ENCODE measurements at regions not wholly inside any gene's neighbourhood (a gene's known extent, or its start where the extent isn't known, plus 50 kb on each side); places are given as distances from the start of the nearest gene placed in this dataset.

- Histone ChIP-seq H3K27ac (no peak overlapping the region), H3K4me2 (no peak overlapping the region), H3K9me2 (replicated peaks; ENCODE audit: insufficient read depth) (no peaks in the 10 kb centered on the region), H3K4me3 (no peak overlapping the region), H3K9me3 (ENCODE audit: low read depth) (no peaks in the 10 kb centered on the region), H3K79me2 (no peaks in the 10 kb centered on the region), H4K20me1 (ENCODE audit: insufficient read depth, poor library complexity, severe bottlenecking) (no peaks in the 10 kb centered on the region), H3K36me3 (replicated peaks; ENCODE audit: insufficient read depth, low read depth) (no peaks in the 10 kb centered on the region), H3K4me1 (ENCODE audit: insufficient read depth) (no peaks in the 10 kb centered on the region), H2AFZ (no peak overlapping the region), H3K27me3 (no peaks in the 10 kb centered on the region)
- 84% methylated on average over 1 of the region's 1 CpG for WGBS (ENCODE audit: low lambda C conversion rate, missing lambda C conversion rate)
- TF ChIP-seq, protein P1, sequence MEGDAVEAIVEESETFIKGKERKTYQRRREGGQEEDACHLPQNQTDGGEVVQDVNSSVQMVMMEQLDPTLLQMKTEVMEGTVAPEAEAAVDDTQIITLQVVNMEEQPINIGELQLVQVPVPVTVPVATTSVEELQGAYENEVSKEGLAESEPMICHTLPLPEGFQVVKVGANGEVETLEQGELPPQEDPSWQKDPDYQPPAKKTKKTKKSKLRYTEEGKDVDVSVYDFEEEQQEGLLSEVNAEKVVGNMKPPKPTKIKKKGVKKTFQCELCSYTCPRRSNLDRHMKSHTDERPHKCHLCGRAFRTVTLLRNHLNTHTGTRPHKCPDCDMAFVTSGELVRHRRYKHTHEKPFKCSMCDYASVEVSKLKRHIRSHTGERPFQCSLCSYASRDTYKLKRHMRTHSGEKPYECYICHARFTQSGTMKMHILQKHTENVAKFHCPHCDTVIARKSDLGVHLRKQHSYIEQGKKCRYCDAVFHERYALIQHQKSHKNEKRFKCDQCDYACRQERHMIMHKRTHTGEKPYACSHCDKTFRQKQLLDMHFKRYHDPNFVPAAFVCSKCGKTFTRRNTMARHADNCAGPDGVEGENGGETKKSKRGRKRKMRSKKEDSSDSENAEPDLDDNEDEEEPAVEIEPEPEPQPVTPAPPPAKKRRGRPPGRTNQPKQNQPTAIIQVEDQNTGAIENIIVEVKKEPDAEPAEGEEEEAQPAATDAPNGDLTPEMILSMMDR (IDR thresholded peaks at IDR 0.05; ENCODE audit: poor library complexity), result no peak
- no peak for TF ChIP-seq EZH2 (IDR thresholded peaks at IDR 0.05; ENCODE audit: borderline replicate concordance)
- TF ChIP-seq EZH2phosphoT487 (IDR thresholded peaks at IDR 0.05; ENCODE audit: low read depth, severe bottlenecking, unreplicated experiment), result no peak
- no peak for DNase-seq (ENCODE audit: low spot score)
Observed at GRCh38 chr5:67467110-67467509, 270.5 kb upstream of the CD180 start.

DNA sequence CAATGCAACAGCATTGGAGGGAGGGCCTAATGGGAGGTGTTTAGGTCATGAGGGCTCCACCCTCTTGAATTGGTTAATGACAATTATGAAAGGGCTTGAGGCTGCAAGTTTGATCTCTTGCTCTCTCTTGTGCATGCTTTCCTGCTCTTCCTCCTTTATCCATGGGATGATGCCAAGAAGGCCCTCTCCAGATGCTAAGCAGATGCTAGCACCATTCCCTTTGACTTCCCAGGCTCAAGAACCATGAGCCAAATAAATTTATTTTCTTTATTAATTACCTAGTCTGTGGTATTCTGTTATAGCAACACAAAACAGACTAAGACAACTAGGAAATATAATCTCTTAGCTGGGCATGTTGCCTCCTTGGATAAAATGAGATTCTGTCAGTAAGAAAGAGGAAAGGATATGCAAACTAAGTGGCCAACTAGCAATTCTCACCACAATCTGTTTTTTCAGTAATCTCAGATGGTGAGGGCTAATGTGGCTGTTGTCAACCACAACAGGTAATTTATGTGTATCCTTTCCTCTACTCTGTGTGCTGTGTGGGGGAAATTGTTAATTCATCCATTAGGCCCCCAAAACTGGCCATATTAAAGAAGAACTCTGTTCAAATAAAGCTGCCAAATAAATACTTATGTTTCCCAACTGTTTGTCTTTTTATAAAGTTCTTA lies 269.1 kb upstream of the CD180 start:
- no peaks in the 10 kb centered on the region for H3K36me3 ChIP-seq (replicated peaks; ENCODE audit: insufficient read depth, low read depth)

DNA sequence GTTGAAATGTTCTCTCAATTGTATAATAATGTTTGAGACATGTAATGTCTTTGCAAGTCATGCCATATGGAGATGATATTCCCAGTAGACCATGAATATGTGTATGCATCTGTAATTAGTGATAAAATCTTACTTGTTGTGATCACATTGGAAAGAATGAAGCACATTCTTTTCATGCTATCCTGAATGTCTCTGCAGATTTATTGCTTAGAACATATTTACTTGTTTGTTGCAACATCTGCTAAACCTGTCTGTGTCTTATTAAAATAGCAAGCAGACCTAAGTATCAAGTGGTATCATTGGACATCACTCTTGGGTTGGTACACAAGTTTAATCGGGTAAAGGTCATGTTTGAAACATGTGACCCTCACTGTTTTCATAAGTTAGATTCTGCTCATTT lies 265.5 kb upstream of the CD180 start:
- 97% methylated on average over 1 of the region's 1 CpG for WGBS (ENCODE audit: low lambda C conversion rate, missing lambda C conversion rate)
- no peaks in the 10 kb centered on the region for H3K9me3 ChIP-seq (ENCODE audit: low read depth)

More for the DNA sequence above, 269.1 kb upstream of the CD180 start:
- no peaks in the 10 kb centered on the region for H3K9me3 ChIP-seq (ENCODE audit: low read depth)
- no peak for DNase-seq (ENCODE audit: low spot score)
- H3K9me2 ChIP-seq (replicated peaks; ENCODE audit: insufficient read depth), result no peaks in the 10 kb centered on the region
- no peak overlapping the region for H3K27ac ChIP-seq
- H3K27me3 ChIP-seq, result no peaks in the 10 kb centered on the region
- no peaks in the 10 kb centered on the region for H3K79me2 ChIP-seq
- H2AFZ ChIP-seq, result no peak overlapping the region
- H3K4me3 ChIP-seq, result no peak overlapping the region
- no peaks in the 10 kb centered on the region for H3K4me1 ChIP-seq (ENCODE audit: insufficient read depth)
- TF ChIP-seq EZH2phosphoT487 (IDR thresholded peaks at IDR 0.05; ENCODE audit: low read depth, severe bottlenecking, unreplicated experiment), result no peak
- TF ChIP-seq EZH2 (IDR thresholded peaks at IDR 0.05; ENCODE audit: borderline replicate concordance), result no peak
- TF ChIP-seq, protein P1 (IDR thresholded peaks at IDR 0.05; ENCODE audit: poor library complexity), result no peak
- H4K20me1 ChIP-seq (ENCODE audit: insufficient read depth, poor library complexity, severe bottlenecking), result no peaks in the 10 kb centered on the region
- no peak overlapping the region for H3K4me2 ChIP-seq

More for the DNA sequence above, 265.5 kb upstream of the CD180 start:
- no peaks in the 10 kb centered on the region for H3K36me3 ChIP-seq (replicated peaks; ENCODE audit: insufficient read depth, low read depth)
- no peak overlapping the region for H3K4me3 ChIP-seq
- no peak overlapping the region for H3K27ac ChIP-seq
- TF ChIP-seq EZH2phosphoT487 (IDR thresholded peaks at IDR 0.05; ENCODE audit: low read depth, severe bottlenecking, unreplicated experiment), result no peak
- no peak for TF ChIP-seq EZH2 (IDR thresholded peaks at IDR 0.05; ENCODE audit: borderline replicate concordance)
- TF ChIP-seq, protein P1 (IDR thresholded peaks at IDR 0.05; ENCODE audit: poor library complexity), result no peak
- H2AFZ ChIP-seq, result no peak overlapping the region
- no peaks in the 10 kb centered on the region for H3K9me2 ChIP-seq (replicated peaks; ENCODE audit: insufficient read depth)
- H3K4me2 ChIP-seq, result no peak overlapping the region
- no peak for DNase-seq (ENCODE audit: low spot score)
- H3K4me1 ChIP-seq (ENCODE audit: insufficient read depth), result no peaks in the 10 kb centered on the region
- H4K20me1 ChIP-seq (ENCODE audit: insufficient read depth, poor library complexity, severe bottlenecking), result no peaks in the 10 kb centered on the region
- H3K27me3 ChIP-seq, result no peaks in the 10 kb centered on the region
- no peaks in the 10 kb centered on the region for H3K79me2 ChIP-seq

Data from hepatocyte (in vitro differentiated cells).